K562 (cell line): ENCODE measurements at regions not wholly inside any gene's neighbourhood (a gene's known extent, or its start where the extent isn't known, plus 50 kb on each side); places are given as distances from the start of the nearest gene placed in this dataset.

Experiments used
- CREB1 ChIP-seq, 2 experiments: sonication (generic) in 1 of 2; formaldehyde crosslinking in 1 of 2; IDR thresholded peaks; 2 replicates each; pipeline versions ENCODE4 v1.6.1 to v1.8.0; 2012 to 2022; ENCODE audit warnings: inconsistent platforms in 1 of 2, mild to moderate bottlenecking in 1 of 2, missing genetic modification reagents in 1 of 2, moderate library complexity in 1 of 2
- CTCF ChIP-seq, 3 experiments: IDR thresholded peaks in 2 of 3; conservative IDR thresholded peaks in 1 of 3; 2 replicates each; pipeline ENCODE4 v1.5.1; 2011 to 2012; ENCODE audit warnings: low read length in 3 of 3, mild to moderate bottlenecking in 3 of 3, control low read depth in 2 of 3, improper control_type of control experiment in 1 of 3, inconsistent platforms in 1 of 3, low read depth in 1 of 3, mixed read lengths in 1 of 3, moderate library complexity in 1 of 3; ENCODE audit not compliant: insufficient read depth in 2 of 3
- ELF4 ChIP-seq: fragments of 450-650 bp; formaldehyde crosslinking; IDR thresholded peaks from 2 replicates; pipeline ENCODE4 v1.4.0; 2022; ENCODE audit warnings: missing genetic modification characterization
- MAFK ChIP-seq: IDR thresholded peaks from 2 replicates; pipeline ENCODE4 v1.6.1; 2011; ENCODE audit warnings: low read length, improper control_type of control experiment
- MYNN ChIP-seq, 2 experiments: sonication (generic); formaldehyde crosslinking in 1 of 2; IDR thresholded peaks; 2 replicates each; pipeline versions ENCODE4 v1.5.0 to v1.6.1; 2016 to 2020; ENCODE audit warnings: antibody characterized with exemption in 1 of 2, missing genetic modification reagents in 1 of 2
- POLR2A ChIP-seq: fragments of 450-650 bp; conservative IDR thresholded peaks from 2 replicates; pipeline ENCODE4 v1.6.1; 2016
- RAD21 ChIP-seq, 2 experiments: fragments of 250-450 bp in 1 of 2; fragments of 450-650 bp in 1 of 2; sonication (Bioruptor Pico) in 1 of 2; formaldehyde crosslinking in 1 of 2; IDR thresholded peaks in 1 of 2; conservative IDR thresholded peaks in 1 of 2; 2 replicates each; pipeline versions ENCODE4 v1.4.0 to v1.8.0; 2020 to 2022; ENCODE audit warnings: mild to moderate bottlenecking in 2 of 2, moderate library complexity in 1 of 2
- TCF7 ChIP-seq: sonication (generic); IDR thresholded peaks from 2 replicates; pipeline ENCODE4 v1.6.1; 2016; ENCODE audit warnings: antibody characterized with exemption, borderline replicate concordance

- no peak for TF ChIP-seq CTCF (IDR thresholded peaks at IDR 0.05 in 2 of 3, conservative IDR thresholded peaks at IDR 0.05 in 1 of 3; ENCODE audit: insufficient read depth in 2 of 3, low read depth in 1 of 3, low read length in 3 of 3)
- no peak for TF ChIP-seq POLR2A
- no peak for TF ChIP-seq MAFK
- TF ChIP-seq MYNN (IDR thresholded peaks at IDR 0.05) = no peak
- TF ChIP-seq MYNN (CRISPR knock-in tag; IDR thresholded peaks at IDR 0.05) = no peak
- no peak for TF ChIP-seq RAD21 (CRISPR knock-in tag; conservative IDR thresholded peaks at IDR 0.05 in 1 of 2, IDR thresholded peaks at IDR 0.05 in 1 of 2)
- no peak for TF ChIP-seq ELF4 (CRISPR knock-in tag)
- TF ChIP-seq TCF7 = no peak
- TF ChIP-seq CREB1 (IDR thresholded peaks at IDR 0.05) = no peak
- no peak for TF ChIP-seq CREB1 (CRISPR knock-in tag; IDR thresholded peaks at IDR 0.05)
Observed at GRCh38 chr5:126171916-126172315, 251.3 kb upstream of the GRAMD2B start.
